ENCODE measurements at regions not wholly inside any gene's neighbourhood (a gene's known extent, or its start where the extent isn't known, plus 50 kb on each side); places are given as distances from the start of the nearest gene placed in this dataset.

GRCh38 chr2:207288628-207289027, 122.9 kb upstream of the KLF7 start:
- POLR2A ChIA-PET (ENCODE audit: unreplicated experiment) = interaction anchor here (0.7 kb wide), 1 partner anchor 41 kb away, joined by 3 read pairs; no protein-coding TSS in a partner anchor

GRCh38 chr2:207289295-207290018, 123.7 kb upstream of the KLF7 start:
- Histone ChIP-seq H3K4me2 (peak overlapping the region; percentile 45), H3K9me2 (ENCODE audit: insufficient read depth) (no peaks in the 10 kb centered on the region), H3K4me3 (no peak overlapping the region; the same call in 1 of the 2 replicates), H3K4me1 (replicated peaks; ENCODE audit: insufficient read depth) (peaks cover 16% of the 10 kb centered on the region), H4K20me1 (ENCODE audit: insufficient read depth) (no peaks in the 10 kb centered on the region), H3K36me3 (ENCODE audit: low read depth) (no peaks in the 10 kb centered on the region), H3F3A (ENCODE audit: insufficient read depth, low read depth) (peaks cover 4% of the 10 kb centered on the region; the same call in 1 of the 2 replicates), H2AFZ (no peak overlapping the region), H3K9me3 (ENCODE audit: insufficient read depth, low read depth) (no peaks in the 10 kb centered on the region), H3K27ac (peak overlapping the region; percentile 11; the same call in 1 of the 2 replicates), H3K27me3 (ENCODE audit: insufficient read depth, low read depth) (no peaks in the 10 kb centered on the region), H3K79me2 (ENCODE audit: low read depth) (no peaks in the 10 kb centered on the region)
- TF ChIP-seq CTCF (conservative IDR thresholded peaks at IDR 0.05) (no peak), EZH2 (IDR thresholded peaks at IDR 0.05; ENCODE audit: low read depth) (no peak)
- CTCF ChIA-PET = no interaction called here
- DNase-seq = peak; percentile 40 to 66
- intact Hi-C loops (cut with micrococcal nuclease; ENCODE audit: unreplicated experiment) = loop anchor here (1.0 kb wide), 1 partner anchor 33 kb away; no protein-coding TSS in a partner anchor
- BruUV-seq (replicated peaks) = no TSS peak
- POLR2A ChIA-PET (ENCODE audit: unreplicated experiment) = interaction anchor here (0.7 kb wide), 1 partner anchor 42 kb away, joined by 3 read pairs; no protein-coding TSS in a partner anchor

More at GRCh38 chr2:207288628-207289027, 122.9 kb upstream of the KLF7 start:
- Histone ChIP-seq H3K4me2 (peak overlapping the region; percentile 45; the same call in 1 of the 2 replicates), H4K20me1 (ENCODE audit: insufficient read depth) (no peaks in the 10 kb centered on the region), H2AFZ (no peak overlapping the region), H3K79me2 (ENCODE audit: low read depth) (no peaks in the 10 kb centered on the region), H3K9me2 (ENCODE audit: insufficient read depth) (no peaks in the 10 kb centered on the region), H3K27ac (no peak overlapping the region), H3K27me3 (ENCODE audit: insufficient read depth, low read depth) (no peaks in the 10 kb centered on the region), H3F3A (ENCODE audit: insufficient read depth, low read depth) (peaks cover 4% of the 10 kb centered on the region; the same call in 1 of the 2 replicates), H3K4me1 (replicated peaks; ENCODE audit: insufficient read depth) (peaks cover 16% of the 10 kb centered on the region), H3K4me3 (no peak overlapping the region), H3K36me3 (ENCODE audit: low read depth) (no peaks in the 10 kb centered on the region), H3K9me3 (ENCODE audit: insufficient read depth, low read depth) (no peaks in the 10 kb centered on the region)
- no TSS peak for BruUV-seq (replicated peaks)
- DNase-seq = no peak
- TF ChIP-seq EZH2 (IDR thresholded peaks at IDR 0.05; ENCODE audit: low read depth) = no peak
- TF ChIP-seq CTCF (conservative IDR thresholded peaks at IDR 0.05) = no peak
- intact Hi-C loops (cut with micrococcal nuclease; ENCODE audit: unreplicated experiment) = loop anchor here (1.0 kb wide), 1 partner anchor 32 kb away; no protein-coding TSS in a partner anchor
- CTCF ChIA-PET = no interaction called here

GRCh38 chr2:207290833-207291624, 125.3 kb upstream of the KLF7 start:
- H3K27ac ChIP-seq = no peak overlapping the region
- no peak overlapping the region for H2AFZ ChIP-seq
- no peaks in the 10 kb centered on the region for H3K36me3 ChIP-seq (ENCODE audit: low read depth)
- H3K4me1 ChIP-seq (replicated peaks; ENCODE audit: insufficient read depth) = peaks cover 16% of the 10 kb centered on the region
- no peaks in the 10 kb centered on the region for H3K27me3 ChIP-seq (ENCODE audit: insufficient read depth, low read depth)
- H3K9me2 ChIP-seq (ENCODE audit: insufficient read depth) = no peaks in the 10 kb centered on the region
- no peak for DNase-seq
- TF ChIP-seq EZH2 (IDR thresholded peaks at IDR 0.05; ENCODE audit: low read depth) (no peak), CTCF (conservative IDR thresholded peaks at IDR 0.05) (no peak)
- no TSS peak for BruUV-seq (replicated peaks)
- POLR2A ChIA-PET (ENCODE audit: unreplicated experiment) = no interaction called here
- H3K4me3 ChIP-seq = no peak overlapping the region
- CTCF ChIA-PET = no interaction called here
- no peaks in the 10 kb centered on the region for H3K79me2 ChIP-seq (ENCODE audit: low read depth)
- H3F3A ChIP-seq (ENCODE audit: insufficient read depth, low read depth) = peaks cover 4% of the 10 kb centered on the region; the same call in 1 of the 2 replicates
- no peaks in the 10 kb centered on the region for H4K20me1 ChIP-seq (ENCODE audit: insufficient read depth)
- H3K9me3 ChIP-seq (ENCODE audit: insufficient read depth, low read depth) = no peaks in the 10 kb centered on the region
- H3K4me2 ChIP-seq = no peak overlapping the region
- intact Hi-C loops (cut with micrococcal nuclease; ENCODE audit: unreplicated experiment) = no loop called here

Data from PC-9 (cell line).